ENCODE measurements at regions not wholly inside any gene's neighbourhood (a gene's known extent, or its start where the extent isn't known, plus 50 kb on each side); places are given as distances from the start of the nearest gene placed in this dataset.

GRCh38 chr16:54798267-54798666 lies 132.4 kb upstream of the IRX5 start:
- TF ChIP-seq EP300 (IDR thresholded peaks at IDR 0.05): no peak
- TF ChIP-seq POLR2A (IDR thresholded peaks at IDR 0.05): no peak
- no peak for TF ChIP-seq CTCF (IDR thresholded peaks at IDR 0.05)
- H3K4me1 ChIP-seq (ENCODE audit: insufficient read depth): no peaks in the 10 kb centered on the region
- no peaks in the 10 kb centered on the region for H3K27me3 ChIP-seq
- 76 to 90% (median 78%) methylated on average over 1 of the region's 1 CpG for WGBS, 3 donors
- intact Hi-C loops (cut with DNase I): no loop called here
- no peak for DNase-seq
- H3K36me3 ChIP-seq: no peaks in the 10 kb centered on the region
- H3K9me3 ChIP-seq: no peaks in the 10 kb centered on the region
- H3K4me3 ChIP-seq: no peak overlapping the region
- no peak overlapping the region for H3K27ac ChIP-seq

- intact Hi-C loops (cut with DNase I): no loop called here
- no peaks in the 10 kb centered on the region for H3K36me3 ChIP-seq
- TF ChIP-seq POLR2A (IDR thresholded peaks at IDR 0.05): no peak
- no peak for TF ChIP-seq CTCF (IDR thresholded peaks at IDR 0.05)
- DNase-seq: no peak
- H3K27me3 ChIP-seq: no peaks in the 10 kb centered on the region
- H3K4me3 ChIP-seq: no peak overlapping the region
- H3K9me3 ChIP-seq: no peaks in the 10 kb centered on the region
- 10 to 23% (median 11%) methylated on average over 5 of the region's 5 CpGs for WGBS, 3 donors
- H3K4me1 ChIP-seq (ENCODE audit: insufficient read depth): no peaks in the 10 kb centered on the region
- H3K27ac ChIP-seq: no peak overlapping the region
Observed at GRCh38 chr16:54796211-54796610, 134.5 kb upstream of the IRX5 start.

GRCh38 chr16:54792811-54793210 lies 137.9 kb upstream of the IRX5 start:
- no peak overlapping the region for H3K27ac ChIP-seq
- DNase-seq: no peak
- H3K27me3 ChIP-seq: no peaks in the 10 kb centered on the region
- no peak overlapping the region for H3K4me3 ChIP-seq
- intact Hi-C loops (cut with DNase I): no loop called here
- 70 to 75% (median 71%) methylated on average over 2 of the region's 2 CpGs for WGBS, 3 donors
- H3K36me3 ChIP-seq: no peaks in the 10 kb centered on the region
- no peaks in the 10 kb centered on the region for H3K4me1 ChIP-seq (ENCODE audit: insufficient read depth)
- no peaks in the 10 kb centered on the region for H3K9me3 ChIP-seq
- no peak for TF ChIP-seq CTCF (IDR thresholded peaks at IDR 0.05)
- no peak for TF ChIP-seq EP300 (IDR thresholded peaks at IDR 0.05)
- TF ChIP-seq POLR2A (IDR thresholded peaks at IDR 0.05): no peak

GRCh38 chr16:54787045-54787444 lies 143.6 kb upstream of the IRX5 start:
- TF ChIP-seq EP300 (IDR thresholded peaks at IDR 0.05) (no peak), CTCF (IDR thresholded peaks at IDR 0.05) (no peak), POLR2A (IDR thresholded peaks at IDR 0.05) (no peak)
- intact Hi-C loops (cut with DNase I): no loop called here

GRCh38 chr16:54783980-54784379 lies 146.7 kb upstream of the IRX5 start:
- Histone ChIP-seq H3K4me1 (ENCODE audit: insufficient read depth) (no peaks in the 10 kb centered on the region), H3K27me3 (no peaks in the 10 kb centered on the region), H3K4me3 (no peak overlapping the region), H3K9me3 (no peaks in the 10 kb centered on the region), H3K27ac (no peak overlapping the region), H3K36me3 (no peaks in the 10 kb centered on the region)
- WGBS, 3 donors: 58 to 69% (median 59%) methylated on average over 2 of the region's 2 CpGs
- no peak for DNase-seq
- intact Hi-C loops (cut with DNase I): no loop called here
- TF ChIP-seq EP300 (IDR thresholded peaks at IDR 0.05): no peak
- TF ChIP-seq CTCF (IDR thresholded peaks at IDR 0.05): no peak
- TF ChIP-seq POLR2A (IDR thresholded peaks at IDR 0.05): no peak

More at GRCh38 chr16:54787045-54787444, 143.6 kb upstream of the IRX5 start:
- H3K4me3 ChIP-seq: no peak overlapping the region
- no peaks in the 10 kb centered on the region for H3K9me3 ChIP-seq
- H3K27ac ChIP-seq: no peak overlapping the region
- WGBS, 3 donors: 55 to 60% (median 58%) methylated on average over 1 of the region's 1 CpG
- no peaks in the 10 kb centered on the region for H3K36me3 ChIP-seq
- no peaks in the 10 kb centered on the region for H3K4me1 ChIP-seq (ENCODE audit: insufficient read depth)
- no peak for DNase-seq
- no peaks in the 10 kb centered on the region for H3K27me3 ChIP-seq

Measured in ovary (tissue), 7 donors.